GM19324 (cell line): ENCODE measurements at regions not wholly inside any gene's neighbourhood (a gene's known extent, or its start where the extent isn't known, plus 50 kb on each side); places are given as distances from the start of the nearest gene placed in this dataset.

Experiments
- ATAC-seq: cut with Tn5 transposase; IDR thresholded peaks from one replicate; pipeline ENCODE4 v1.9.1; 2021; ENCODE audit warnings: mild to moderate bottlenecking, moderate library complexity; ENCODE audit not compliant: unreplicated experiment, low FRiP score

GRCh38 chr5:168211936-168212335, 79.5 kb upstream of the WWC1 start:
- ATAC-seq, result no peak

- ATAC-seq, result no peak
These were observed 77.4 kb upstream of the WWC1 start for GRCh38 chr5:168214071-168214470.

GRCh38 chr5:168214886-168215285, 76.6 kb upstream of the WWC1 start:
- no peak for ATAC-seq

- no peak for ATAC-seq
These were observed 75.8 kb upstream of the WWC1 start for GRCh38 chr5:168215646-168216045.

- no peak for ATAC-seq
These were observed 74.5 kb upstream of the WWC1 start for GRCh38 chr5:168216989-168217388.

- ATAC-seq, result no peak
These were observed 73.9 kb upstream of the WWC1 start for GRCh38 chr5:168217497-168217896.

GRCh38 chr5:168218746-168219145, 72.7 kb upstream of the WWC1 start:
- ATAC-seq, result no peak

- ATAC-seq, result peak; percentile 68
These were observed 71.7 kb upstream of the WWC1 start for GRCh38 chr5:168219515-168220410.

- no peak for ATAC-seq
These were observed 67.4 kb upstream of the WWC1 start for GRCh38 chr5:168224085-168224484.

- ATAC-seq, result no peak
These were observed 65.4 kb upstream of the WWC1 start for GRCh38 chr5:168226012-168226411.

- no peak for ATAC-seq
These were observed 64.4 kb upstream of the WWC1 start for GRCh38 chr5:168227001-168227400.

- ATAC-seq, result peak; percentile 98
These were observed 63.4 kb upstream of the WWC1 start for GRCh38 chr5:168227973-168228615.

GRCh38 chr5:168228668-168229067, 62.8 kb upstream of the WWC1 start:
- ATAC-seq, result no peak

- ATAC-seq, result no peak
These were observed 57.3 kb upstream of the WWC1 start for GRCh38 chr5:168234133-168234532.

GRCh38 chr5:168238463-168238862, 53.0 kb upstream of the WWC1 start:
- ATAC-seq, result no peak

GRCh38 chr5:168239325-168239724, 52.1 kb upstream of the WWC1 start:
- ATAC-seq, result no peak
